K562 (cell line): ENCODE measurements at regions not wholly inside any gene's neighbourhood (a gene's known extent, or its start where the extent isn't known, plus 50 kb on each side); places are given as distances from the start of the nearest gene placed in this dataset.

ENCODE experiments used
- GATA2 ChIP-seq: sonication (generic); formaldehyde crosslinking; IDR thresholded peaks from 2 replicates; pipeline ENCODE4 v1.4.0; 2020; ENCODE audit warnings: mild to moderate bottlenecking, missing genetic modification reagents
- HMGN3 ChIP-seq: IDR thresholded peaks from 2 replicates; pipeline ENCODE4 v1.6.1; 2011; ENCODE audit warnings: borderline replicate concordance, low read depth, mild to moderate bottlenecking, mixed read lengths, low read length; ENCODE audit not compliant: insufficient read length; ENCODE audit errors: extremely low read depth
- RREB1 ChIP-seq: fragments of 250-450 bp; sonication (Bioruptor Pico); IDR thresholded peaks from 2 replicates; pipeline ENCODE4 v1.4.0; 2020
- SIN3A ChIP-seq, 2 experiments: fragments of 150-350 bp in 1 of 2; IDR thresholded peaks; 2 replicates each; pipeline ENCODE4 v1.6.1; 2011 to 2016; ENCODE audit warnings: borderline replicate concordance in 2 of 2, low read depth in 2 of 2, low read length in 2 of 2, mild to moderate bottlenecking in 2 of 2, moderate library complexity in 2 of 2; ENCODE audit not compliant: control insufficient read depth in 1 of 2
- TCF7 ChIP-seq: sonication (generic); IDR thresholded peaks from 2 replicates; pipeline ENCODE4 v1.6.1; 2016; ENCODE audit warnings: antibody characterized with exemption, borderline replicate concordance
- ZSCAN29 ChIP-seq: fragments of 450-650 bp; IDR thresholded peaks from 2 replicates; pipeline ENCODE4 v1.6.1; 2017

- TF ChIP-seq RREB1 (CRISPR knock-in tag) (no peak), ZSCAN29 (no peak), SIN3A (IDR thresholded peaks at IDR 0.05; ENCODE audit: borderline replicate concordance in 2 of 2, control insufficient read depth in 1 of 2, low read depth in 2 of 2, low read length in 2 of 2) (no peak), HMGN3 (no peak), GATA2 (CRISPR knock-in tag) (no peak), TCF7 (no peak)
Measured at GRCh38 chr14:98169170-98169587, 1102.8 kb downstream of the BCL11B start (continued).
